HG03175 (cell line): ENCODE measurements at regions not wholly inside any gene's neighbourhood (a gene's known extent, or its start where the extent isn't known, plus 50 kb on each side); places are given as distances from the start of the nearest gene placed in this dataset.
"Not testable (repeated sequence)": the region's sequence is repeated elsewhere in the genome, so short reads cannot be mapped to it uniquely, and the experiment has no call there.

Experiments used
- ATAC-seq: cut with Tn5 transposase; IDR thresholded peaks from one replicate; pipeline ENCODE4 v1.9.1; 2021; ENCODE audit warnings: mild to moderate bottlenecking, moderate library complexity; ENCODE audit not compliant: unreplicated experiment

GRCh38 chr16:21514474-21514840 is 84.9 kb upstream of the METTL9 start:
- ATAC-seq = not testable (repeated sequence)

- ATAC-seq = not testable (repeated sequence)
Observed at GRCh38 chr16:21516705-21517040, 82.7 kb upstream of the METTL9 start.

- peak; percentile 24 for ATAC-seq
Observed at GRCh38 chr16:21517263-21517662, 82.1 kb upstream of the METTL9 start.

- ATAC-seq = not testable (repeated sequence)
Observed at GRCh38 chr16:21519361-21520133, 79.8 kb upstream of the METTL9 start.

- peak; percentile 62 for ATAC-seq
Observed at GRCh38 chr16:21520134-21521047, 79.0 kb upstream of the METTL9 start.

GRCh38 chr16:21521048-21521389 is 78.4 kb upstream of the METTL9 start:
- not testable (repeated sequence) for ATAC-seq

GRCh38 chr16:21521390-21522143 is 77.8 kb upstream of the METTL9 start:
- ATAC-seq = not testable (repeated sequence)

GRCh38 chr16:21522846-21523245 is 76.5 kb upstream of the METTL9 start:
- not testable (repeated sequence) for ATAC-seq

GRCh38 chr16:21523411-21524067 is 75.8 kb upstream of the METTL9 start:
- ATAC-seq = no peak

GRCh38 chr16:21524068-21524751 is 75.2 kb upstream of the METTL9 start:
- ATAC-seq = no peak

GRCh38 chr16:21524752-21525028 is 74.7 kb upstream of the METTL9 start:
- ATAC-seq = not testable (repeated sequence)

- ATAC-seq = not testable (repeated sequence)
Observed at GRCh38 chr16:21525029-21525895, 74.1 kb upstream of the METTL9 start.

- ATAC-seq = not testable (repeated sequence)
Observed at GRCh38 chr16:21525956-21526922, 73.1 kb upstream of the METTL9 start.

GRCh38 chr16:21526923-21527807 is 72.2 kb upstream of the METTL9 start:
- no peak for ATAC-seq

GRCh38 chr16:21529060-21529658 is 70.2 kb upstream of the METTL9 start:
- not testable (repeated sequence) for ATAC-seq

GRCh38 chr16:21530729-21531383 is 68.5 kb upstream of the METTL9 start:
- not testable (repeated sequence) for ATAC-seq
